Transverse colon (tissue), 4 donors: ENCODE measurements at regions not wholly inside any gene's neighbourhood (a gene's known extent, or its start where the extent isn't known, plus 50 kb on each side); places are given as distances from the start of the nearest gene placed in this dataset.

Source experiments
- DNase-seq: peaks from one replicate; pipeline ENCODE4 v3.0.0-alpha.2; 2019
- H3K27ac ChIP-seq, 4 donors: fragments of 200-600 bp; sonication (generic); 2 replicates each; pipeline ENCODE4 v1.5.1; 2016 to 2018; ENCODE audit warnings: inconsistent platforms in 4 of 4
- H3K27me3 ChIP-seq: fragments of 200-600 bp; sonication (generic); 2 replicates; pipeline ENCODE4 v1.5.1; 2017; ENCODE audit warnings: inconsistent platforms
- H3K36me3 ChIP-seq, 4 donors: fragments of 200-600 bp; sonication (generic); 2 replicates each; pipeline ENCODE4 v1.5.1; 2017 to 2019; ENCODE audit warnings: inconsistent platforms in 4 of 4
- H3K4me1 ChIP-seq, 4 donors: fragments of 200-600 bp; sonication (generic); 2 replicates each; pipeline ENCODE4 v1.5.1; 2017 to 2020; ENCODE audit warnings: inconsistent platforms in 4 of 4
- H3K4me3 ChIP-seq, 4 donors: fragments of 200-600 bp; sonication (generic); 1 replicate in 1 of 4; 2 replicates in 3 of 4; pipeline versions ENCODE4 v1.5.1 to v1.6.1; 2017 to 2019; ENCODE audit warnings: inconsistent platforms in 4 of 4
- H3K9me3 ChIP-seq, 2 donors: fragments of 200-600 bp; sonication (generic); 2 replicates each; pipeline ENCODE4 v1.5.1; 2017 to 2019; ENCODE audit warnings: inconsistent platforms in 2 of 2
- CTCF ChIP-seq, 5 experiments: fragments of 200-600 bp in 3 of 5; fragments of 450-650 bp in 2 of 5; sonication (generic) in 3 of 5; IDR thresholded peaks; 1 replicate in 2 of 5; 2 replicates in 3 of 5; pipeline ENCODE4 v1.5.1; 2016 to 2017; ENCODE audit warnings: antibody characterized with exemption in 5 of 5, inconsistent platforms in 3 of 5, mild to moderate bottlenecking in 2 of 5, moderate library complexity in 1 of 5
- EP300 ChIP-seq: sonication (generic); formaldehyde crosslinking; IDR thresholded peaks from one replicate; pipeline ENCODE4 v1.6.1; 2017; ENCODE audit warnings: antibody characterized with exemption, low read depth
- POLR2A ChIP-seq: fragments of 450-650 bp; IDR thresholded peaks from one replicate; pipeline ENCODE4 v1.6.1; 2016; ENCODE audit warnings: antibody characterized with exemption, mild to moderate bottlenecking, moderate library complexity
- POLR2AphosphoS5 ChIP-seq, 3 donors: sonication (generic); formaldehyde crosslinking; IDR thresholded peaks; one replicate each; pipeline ENCODE4 v1.6.1; 2016; ENCODE audit warnings: antibody characterized with exemption in 3 of 3
- WGBS, 2 donors: methylation state at CpG; one replicate each; pipeline ENCODE4 v1.1.5; 2018; ENCODE audit warnings: low coverage in 1 of 2; 5-methylcytosine and 5-hydroxymethylcytosine counted together
- in situ Hi-C, 4 donors: fragments of 200-750 bp; cut with MboI; loops; one replicate each; pipeline versions ENCODE4 v1.15.0 to v1.15.1; 2017; ENCODE audit warnings: low sequenced_read_pairs in 3 of 4, low pct_ligation_motif_present in 1 of 4, low pct_unique_long_range_greater_than_20kb in 1 of 4
- intact Hi-C: fragments of 100-400 bp; cut with DNase I; formaldehyde crosslinking; loops from one replicate; pipeline ENCODE4 v1.15.1; 2023; ENCODE audit warnings: low total_unique reads

- intact Hi-C loops (no loop called here), in situ Hi-C loops (no loop called here)
- Histone ChIP-seq H3K4me3 (no peak overlapping the region), H3K9me3 (peaks cover 0 to 5% of the 10 kb centered on the region in 2 donors), H3K4me1 (no peaks in the 10 kb centered on the region), H3K27ac (no peak overlapping the region), H3K27me3 (no peaks in the 10 kb centered on the region), H3K36me3 (no peaks in the 10 kb centered on the region)
- 62 to 83% methylated on average over 1 to 4 of the region's 4 CpGs for WGBS, 2 donors
- no peak for DNase-seq
- TF ChIP-seq POLR2AphosphoS5 (IDR thresholded peaks at IDR 0.05): no peak
- TF ChIP-seq CTCF (IDR thresholded peaks at IDR 0.05): no peak
- TF ChIP-seq EP300: no peak
- TF ChIP-seq POLR2A: no peak
These were observed 297.6 kb downstream of the ARHGAP12 start for GRCh38 chr10:31630861-31631567.

- Histone ChIP-seq H3K9me3 (peaks cover 0 to 11% of the 10 kb centered on the region in 2 donors), H3K4me3 (no peak overlapping the region), H3K4me1 (peaks cover 0 to 4% (median 2%) of the 10 kb centered on the region in 4 donors), H3K27ac (no peak overlapping the region), H3K27me3 (no peaks in the 10 kb centered on the region), H3K36me3 (no peaks in the 10 kb centered on the region)
- DNase-seq: no peak
- intact Hi-C loops: no loop called here
- WGBS, 2 donors: 76 to 88% methylated on average over 4 of the region's 4 CpGs
- in situ Hi-C loops: no loop called here
- TF ChIP-seq POLR2A (no peak), POLR2AphosphoS5 (IDR thresholded peaks at IDR 0.05) (no peak), CTCF (IDR thresholded peaks at IDR 0.05) (no peak), EP300 (no peak)
These were observed 303.1 kb downstream of the ARHGAP12 start for GRCh38 chr10:31625566-31625965.

- peaks cover 0 to 11% of the 10 kb centered on the region in 2 donors for H3K9me3 ChIP-seq
- peaks cover under 1 to 13% (median 3%) of the 10 kb centered on the region in 4 donors for H3K4me1 ChIP-seq
- H3K27ac ChIP-seq: no peak overlapping the region
- DNase-seq: no peak
- intact Hi-C loops (no loop called here), in situ Hi-C loops (no loop called here)
- H3K4me3 ChIP-seq: no peak overlapping the region
- H3K36me3 ChIP-seq: no peaks in the 10 kb centered on the region
- no peaks in the 10 kb centered on the region for H3K27me3 ChIP-seq
- TF ChIP-seq POLR2A (no peak), POLR2AphosphoS5 (IDR thresholded peaks at IDR 0.05) (no peak), CTCF (IDR thresholded peaks at IDR 0.05) (no peak), EP300 (no peak)
These were observed 304.0 kb downstream of the ARHGAP12 start for GRCh38 chr10:31624611-31625010.

- no peak for TF ChIP-seq POLR2AphosphoS5 (IDR thresholded peaks at IDR 0.05)
- no peak for TF ChIP-seq EP300
- TF ChIP-seq CTCF (IDR thresholded peaks at IDR 0.05): no peak
- no peak for TF ChIP-seq POLR2A
- intact Hi-C loops (no loop called here), in situ Hi-C loops (no loop called here)
- peaks cover 0 to 11% of the 10 kb centered on the region in 2 donors for H3K9me3 ChIP-seq
- peaks cover 5 to 20% (median 8%) of the 10 kb centered on the region in 4 donors for H3K4me1 ChIP-seq
- H3K36me3 ChIP-seq: no peaks in the 10 kb centered on the region
- 69 to 84% methylated on average over 2 of the region's 2 CpGs for WGBS, 2 donors
- no peak for DNase-seq
- H3K27me3 ChIP-seq: no peaks in the 10 kb centered on the region
- H3K27ac ChIP-seq: peak overlapping the region in 3 of 4 donors; percentile 53 to 65 (median 60)
- H3K4me3 ChIP-seq: no peak overlapping the region
These were observed 304.7 kb downstream of the ARHGAP12 start for GRCh38 chr10:31623947-31624346.
